LNCaP clone FGC (cell line): ENCODE measurements at regions not wholly inside any gene's neighbourhood (a gene's known extent, or its start where the extent isn't known, plus 50 kb on each side); places are given as distances from the start of the nearest gene placed in this dataset.
"Not testable (repeated sequence)": the region's sequence is repeated elsewhere in the genome, so short reads cannot be mapped to it uniquely, and the experiment has no call there.

Source experiments
- DNase-seq: peaks from one replicate; pipeline ENCODE4 v3.0.0-alpha.2; 2011; ENCODE audit warnings: low read depth
- H3K4me3 ChIP-seq: 2 replicates; pipeline ENCODE4 v1.5.1; 2011; ENCODE audit warnings: mild to moderate bottlenecking, low read depth, low read length, control low read depth
- CTCF ChIP-seq: IDR thresholded peaks from 2 replicates; pipeline ENCODE4 v1.5.1; 2012; ENCODE audit warnings: mild to moderate bottlenecking; ENCODE audit not compliant: control insufficient read depth, insufficient read depth; ENCODE audit errors: extremely low read depth

GRCh38 chr10:63825766-63826165, 304.6 kb downstream of the REEP3 start:
- no peak for TF ChIP-seq CTCF
- H3K4me3 ChIP-seq: no peak overlapping the region
- DNase-seq: no peak

- H3K4me3 ChIP-seq, DNase-seq: not testable (repeated sequence)
Observed at GRCh38 chr10:63827018-63827417, 305.8 kb downstream of the REEP3 start.

- DNase-seq: no peak
- no peak for TF ChIP-seq CTCF
- no peak overlapping the region for H3K4me3 ChIP-seq
Observed at GRCh38 chr10:63829020-63829419, 307.8 kb downstream of the REEP3 start.

- TF ChIP-seq CTCF: no peak
- no peak for DNase-seq
- no peak overlapping the region for H3K4me3 ChIP-seq
Observed at GRCh38 chr10:63829573-63830149, 308.5 kb downstream of the REEP3 start.

- DNase-seq: no peak
- H3K4me3 ChIP-seq: no peak overlapping the region
- TF ChIP-seq CTCF: no peak
Observed at GRCh38 chr10:63832686-63833085, 311.5 kb downstream of the REEP3 start.

- TF ChIP-seq CTCF: no peak
- DNase-seq: no peak
- no peak overlapping the region for H3K4me3 ChIP-seq
Observed at GRCh38 chr10:63833411-63834060, 312.3 kb downstream of the REEP3 start.

- TF ChIP-seq CTCF: no peak
- no peak for DNase-seq
- no peak overlapping the region for H3K4me3 ChIP-seq
Observed at GRCh38 chr10:63836666-63837442, 315.7 kb downstream of the REEP3 start.
